ENCODE measurements at regions not wholly inside any gene's neighbourhood (a gene's known extent, or its start where the extent isn't known, plus 50 kb on each side); places are given as distances from the start of the nearest gene placed in this dataset.

GRCh38 chr1:4004635-4005430 lies 104.8 kb upstream of the C1orf174 start:
- TF ChIP-seq, protein P1, sequence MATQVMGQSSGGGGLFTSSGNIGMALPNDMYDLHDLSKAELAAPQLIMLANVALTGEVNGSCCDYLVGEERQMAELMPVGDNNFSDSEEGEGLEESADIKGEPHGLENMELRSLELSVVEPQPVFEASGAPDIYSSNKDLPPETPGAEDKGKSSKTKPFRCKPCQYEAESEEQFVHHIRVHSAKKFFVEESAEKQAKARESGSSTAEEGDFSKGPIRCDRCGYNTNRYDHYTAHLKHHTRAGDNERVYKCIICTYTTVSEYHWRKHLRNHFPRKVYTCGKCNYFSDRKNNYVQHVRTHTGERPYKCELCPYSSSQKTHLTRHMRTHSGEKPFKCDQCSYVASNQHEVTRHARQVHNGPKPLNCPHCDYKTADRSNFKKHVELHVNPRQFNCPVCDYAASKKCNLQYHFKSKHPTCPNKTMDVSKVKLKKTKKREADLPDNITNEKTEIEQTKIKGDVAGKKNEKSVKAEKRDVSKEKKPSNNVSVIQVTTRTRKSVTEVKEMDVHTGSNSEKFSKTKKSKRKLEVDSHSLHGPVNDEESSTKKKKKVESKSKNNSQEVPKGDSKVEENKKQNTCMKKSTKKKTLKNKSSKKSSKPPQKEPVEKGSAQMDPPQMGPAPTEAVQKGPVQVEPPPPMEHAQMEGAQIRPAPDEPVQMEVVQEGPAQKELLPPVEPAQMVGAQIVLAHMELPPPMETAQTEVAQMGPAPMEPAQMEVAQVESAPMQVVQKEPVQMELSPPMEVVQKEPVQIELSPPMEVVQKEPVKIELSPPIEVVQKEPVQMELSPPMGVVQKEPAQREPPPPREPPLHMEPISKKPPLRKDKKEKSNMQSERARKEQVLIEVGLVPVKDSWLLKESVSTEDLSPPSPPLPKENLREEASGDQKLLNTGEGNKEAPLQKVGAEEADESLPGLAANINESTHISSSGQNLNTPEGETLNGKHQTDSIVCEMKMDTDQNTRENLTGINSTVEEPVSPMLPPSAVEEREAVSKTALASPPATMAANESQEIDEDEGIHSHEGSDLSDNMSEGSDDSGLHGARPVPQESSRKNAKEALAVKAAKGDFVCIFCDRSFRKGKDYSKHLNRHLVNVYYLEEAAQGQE (IDR thresholded peaks at IDR 0.05; ENCODE audit: insufficient read depth in 1 of 2, low read depth in 2 of 2, low read length in 1 of 2) = no peak
- no peak for TF ChIP-seq SIN3A (IDR thresholded peaks at IDR 0.05; ENCODE audit: borderline replicate concordance, insufficient read depth, low read depth, low read length)
- TF ChIP-seq CTCF (IDR thresholded peaks at IDR 0.05) = no peak
- TF ChIP-seq POLR2AphosphoS5 (IDR thresholded peaks at IDR 0.05; ENCODE audit: low read depth, low read length) = no peak
- TF ChIP-seq TCF7L2 (IDR thresholded peaks at IDR 0.05; ENCODE audit: low read depth, low read length) = no peak
- no TSS peak for BruUV-seq (replicated peaks)
- in situ Hi-C loops (cut with HindIII; ENCODE audit: low pct_unique_long_range_greater_than_20kb, low sequenced_read_pairs) = no loop called here
- ChIA-PET POLR2A (no interaction called here), CTCF (no interaction called here)
- ATAC-seq (no peak), DNase-seq (ENCODE audit: low read depth, low spot score) (no peak)
- H3K9me3 ChIP-seq (ENCODE audit: control insufficient read depth, insufficient read depth, low read depth, low read length) = no peaks in the 10 kb centered on the region
- intact Hi-C loops (cut with micrococcal nuclease; ENCODE audit: unreplicated experiment) = no loop called here
- no peak overlapping the region for H3K27ac ChIP-seq (ENCODE audit: low read length)
- no peak overlapping the region for H3K4me3 ChIP-seq (ENCODE audit: low read depth in 2 of 2, low read length in 2 of 2)
- H3K36me3 ChIP-seq (ENCODE audit: control insufficient read depth, insufficient read depth, low read length) = no peaks in the 10 kb centered on the region
- H3K4me1 ChIP-seq (ENCODE audit: control insufficient read depth, insufficient read depth, low read length) = no peaks in the 10 kb centered on the region
- no peaks in the 10 kb centered on the region for H3K27me3 ChIP-seq (ENCODE audit: control insufficient read depth, insufficient read depth, low read length)

GRCh38 chr1:4005431-4005830 lies 105.4 kb upstream of the C1orf174 start:
- intact Hi-C loops (cut with micrococcal nuclease; ENCODE audit: unreplicated experiment) (no loop called here), in situ Hi-C loops (cut with HindIII; ENCODE audit: low pct_unique_long_range_greater_than_20kb, low sequenced_read_pairs) (no loop called here)
- no peak for DNase-seq (ENCODE audit: low read depth, low spot score)
- no TSS peak for BruUV-seq (replicated peaks)
- Histone ChIP-seq H3K9me3 (ENCODE audit: control insufficient read depth, insufficient read depth, low read depth, low read length) (no peaks in the 10 kb centered on the region), H3K36me3 (ENCODE audit: control insufficient read depth, insufficient read depth, low read length) (no peaks in the 10 kb centered on the region), H3K4me3 (ENCODE audit: low read depth in 2 of 2, low read length in 2 of 2) (no peak overlapping the region), H3K4me1 (ENCODE audit: control insufficient read depth, insufficient read depth, low read length) (no peaks in the 10 kb centered on the region), H3K27ac (ENCODE audit: low read length) (no peak overlapping the region), H3K27me3 (ENCODE audit: control insufficient read depth, insufficient read depth, low read length) (no peaks in the 10 kb centered on the region)
- POLR2A ChIA-PET = no interaction called here
- CTCF ChIA-PET = no interaction called here
- TF ChIP-seq POLR2AphosphoS5 (IDR thresholded peaks at IDR 0.05; ENCODE audit: low read depth, low read length) = no peak
- TF ChIP-seq, protein P1 (IDR thresholded peaks at IDR 0.05; ENCODE audit: insufficient read depth in 1 of 2, low read depth in 2 of 2, low read length in 1 of 2) = no peak
- TF ChIP-seq SIN3A (IDR thresholded peaks at IDR 0.05; ENCODE audit: borderline replicate concordance, insufficient read depth, low read depth, low read length) = no peak
- TF ChIP-seq CTCF (IDR thresholded peaks at IDR 0.05) = no peak
- TF ChIP-seq TCF7L2 (IDR thresholded peaks at IDR 0.05; ENCODE audit: low read depth, low read length) = no peak
- no peak for ATAC-seq

Data from Panc1 (cell line).